GM23338 (cell line): ENCODE measurements at regions not wholly inside any gene's neighbourhood (a gene's known extent, or its start where the extent isn't known, plus 50 kb on each side); places are given as distances from the start of the nearest gene placed in this dataset.
"Not testable (repeated sequence)": the region's sequence is repeated elsewhere in the genome, so short reads cannot be mapped to it uniquely, and the experiment has no call there.

Experiments used
- ATAC-seq: fragments of 200-7000 bp; cut with Tn5 transposase; 3 replicates; pipeline ENCODE4 v1.9.1; 2020
- DNase-seq: peaks from one replicate; pipeline ENCODE4 v3.0.0-alpha.2; 2015; ENCODE audit warnings: low spot score
- H2AFZ ChIP-seq: fragments of 200-600 bp; sonication (generic); 2 replicates; pipeline ENCODE4 v1.8.0; 2016; ENCODE audit warnings: antibody characterized with exemption, mild to moderate bottlenecking, moderate library complexity
- H3F3A ChIP-seq: fragments of 200-600 bp; sonication (generic); replicated peaks from 2 replicates; pipeline ENCODE4 v1.8.0; 2017; ENCODE audit warnings: antibody characterized with exemption, mixed run types, low read depth
- H3K27ac ChIP-seq: fragments of 200-600 bp; sonication (generic); 2 replicates; pipeline ENCODE4 v1.6.1; 2016; ENCODE audit warnings: low read depth
- H3K27me3 ChIP-seq: fragments of 200-600 bp; sonication (generic); 2 replicates; pipeline ENCODE4 v1.8.0; 2016; ENCODE audit warnings: mild to moderate bottlenecking, mixed run types, moderate library complexity; ENCODE audit not compliant: insufficient read depth
- H3K36me3 ChIP-seq: fragments of 200-600 bp; sonication (generic); 2 replicates; pipeline ENCODE4 v1.8.0; 2016; ENCODE audit warnings: mild to moderate bottlenecking; ENCODE audit not compliant: insufficient read depth
- H3K4me1 ChIP-seq: fragments of 200-600 bp; sonication (generic); 2 replicates; pipeline ENCODE4 v1.8.0; 2016; ENCODE audit warnings: mild to moderate bottlenecking, moderate library complexity; ENCODE audit not compliant: insufficient read depth
- H3K4me2 ChIP-seq: fragments of 200-600 bp; sonication (generic); 2 replicates; pipeline ENCODE4 v1.7.1; 2017; ENCODE audit warnings: mixed run types
- H3K4me3 ChIP-seq: fragments of 200-600 bp; sonication (generic); 2 replicates; pipeline ENCODE4 v1.6.1; 2016; ENCODE audit warnings: mixed run types
- H3K79me2 ChIP-seq: fragments of 200-600 bp; sonication (generic); replicated peaks from 2 replicates; pipeline ENCODE4 v1.8.0; 2017; ENCODE audit warnings: mild to moderate bottlenecking; ENCODE audit not compliant: insufficient read depth
- H3K9me2 ChIP-seq: fragments of 200-600 bp; sonication (generic); 2 replicates; pipeline ENCODE4 v1.8.0; 2017; ENCODE audit not compliant: insufficient read depth
- H4K20me1 ChIP-seq: fragments of 200-600 bp; sonication (generic); replicated peaks from 2 replicates; pipeline ENCODE4 v1.8.0; 2017; ENCODE audit warnings: mild to moderate bottlenecking; ENCODE audit not compliant: insufficient read depth
- H3K27ac Mint-ChIP-seq: 2 replicates; pipeline ENCODE4 v1.8.0; 2020; ENCODE audit warnings: inconsistent platforms, mild to moderate bottlenecking, moderate library complexity, mixed read lengths
- H3K27me3 Mint-ChIP-seq: 3 replicates; pipeline ENCODE4 v1.8.0; 2022; ENCODE audit warnings: low read depth, mild to moderate bottlenecking, moderate library complexity, mixed read lengths, inconsistent platforms; ENCODE audit not compliant: insufficient read depth, poor library complexity
- H3K36me3 Mint-ChIP-seq: 3 replicates; pipeline ENCODE4 v1.8.0; 2021; ENCODE audit warnings: low read depth, mild to moderate bottlenecking, inconsistent platforms, moderate library complexity, mixed read lengths
- H3K4me1 Mint-ChIP-seq: 3 replicates; pipeline ENCODE4 v1.8.0; 2020; ENCODE audit warnings: mild to moderate bottlenecking, inconsistent platforms, mixed read lengths
- H3K4me3 Mint-ChIP-seq: 3 replicates; pipeline ENCODE4 v1.8.0; 2021; ENCODE audit warnings: moderate library complexity, mild to moderate bottlenecking, inconsistent platforms, mixed read lengths
- H3K9me3 Mint-ChIP-seq: 3 replicates; pipeline ENCODE4 v1.8.0; 2020; ENCODE audit warnings: moderate library complexity, mild to moderate bottlenecking, inconsistent platforms, mixed read lengths
- CREB1 ChIP-seq: fragments of 250-450 bp; sonication (Bioruptor Pico); IDR thresholded peaks from 2 replicates; pipeline ENCODE4 v1.5.0; 2020; ENCODE audit warnings: low read depth, mild to moderate bottlenecking, moderate library complexity
- CTCF ChIP-seq, 2 experiments: fragments of 200-600 bp in 1 of 2; sonication (generic) in 1 of 2; conservative IDR thresholded peaks; 2 replicates each; pipeline versions ENCODE4 v1.5.1 to v1.6.1; 2016 to 2017; ENCODE audit warnings: antibody characterized with exemption in 2 of 2, low read depth in 2 of 2, mild to moderate bottlenecking in 2 of 2, moderate library complexity in 1 of 2
- EZH2 ChIP-seq: fragments of 200-600 bp; sonication (generic); IDR thresholded peaks from one replicate; pipeline ENCODE4 v1.8.0; 2017; ENCODE audit warnings: antibody characterized with exemption, mild to moderate bottlenecking, low read depth; ENCODE audit not compliant: unreplicated experiment
- EZH2phosphoT487 ChIP-seq: fragments of 200-600 bp; sonication (generic); IDR thresholded peaks from one replicate; pipeline ENCODE4 v1.8.1; 2018; ENCODE audit warnings: antibody characterized with exemption; ENCODE audit not compliant: unreplicated experiment
- JUNB ChIP-seq: IDR thresholded peaks from one replicate; pipeline ENCODE4 v1.6.1; 2016; ENCODE audit warnings: antibody characterized with exemption; ENCODE audit not compliant: unreplicated experiment
- NANOG ChIP-seq: IDR thresholded peaks from 2 replicates; pipeline ENCODE4 v1.6.1; 2016; ENCODE audit warnings: antibody characterized with exemption, borderline replicate concordance
- REST ChIP-seq: IDR thresholded peaks from one replicate; pipeline ENCODE4 v1.6.1; 2018; ENCODE audit warnings: antibody characterized with exemption; ENCODE audit not compliant: unreplicated experiment
- STAT1 ChIP-seq: IDR thresholded peaks from one replicate; pipeline ENCODE4 v1.6.1; 2016; ENCODE audit warnings: antibody characterized with exemption; ENCODE audit not compliant: unreplicated experiment
- ZNF114 ChIP-seq: fragments of 250-450 bp; sonication (Bioruptor Pico); IDR thresholded peaks from 2 replicates; pipeline ENCODE4 v1.5.0; 2020; ENCODE audit warnings: mild to moderate bottlenecking, moderate library complexity
- ZNF331 ChIP-seq: fragments of 250-450 bp; sonication (Bioruptor Pico); IDR thresholded peaks from 2 replicates; pipeline ENCODE4 v1.5.0; 2020; ENCODE audit warnings: low read depth, mild to moderate bottlenecking, moderate library complexity
- ZNF462 ChIP-seq: fragments of 250-450 bp; sonication (Bioruptor Pico); IDR thresholded peaks from 2 replicates; pipeline ENCODE4 v1.5.0; 2020; ENCODE audit warnings: mild to moderate bottlenecking, moderate library complexity

GRCh38 chr14:27908484-27908883, 858.1 kb upstream of the FOXG1 start:
- DNase-seq, H3K9me2 ChIP-seq, H3K4me3 Mint-ChIP-seq, H3K27me3 ChIP-seq, H3K9me3 Mint-ChIP-seq, H4K20me1 ChIP-seq, H3K79me2 ChIP-seq, ATAC-seq, H3F3A ChIP-seq, H3K36me3 Mint-ChIP-seq, H3K4me2 ChIP-seq, H2AFZ ChIP-seq, H3K27ac ChIP-seq, H3K4me1 Mint-ChIP-seq, H3K4me1 ChIP-seq, H3K27ac Mint-ChIP-seq, H3K4me3 ChIP-seq, H3K36me3 ChIP-seq, H3K27me3 Mint-ChIP-seq: not testable (repeated sequence)

GRCh38 chr14:27916326-27916725, 850.3 kb upstream of the FOXG1 start:
- no peak for ATAC-seq
- Mint-ChIP-seq H3K4me1 (peaks cover 6% of the 10 kb centered on the region; the same call in 2 of the 3 replicates), H3K36me3 (no peaks in the 10 kb centered on the region; the same call in 1 of the 3 replicates), H3K27ac (no peak overlapping the region), H3K9me3 (peaks cover 7% of the 10 kb centered on the region; the same call in 2 of the 3 replicates), H3K27me3 (no peaks in the 10 kb centered on the region), H3K4me3 (no peak overlapping the region)
- no peaks in the 10 kb centered on the region for H3F3A ChIP-seq
- peaks cover 6% of the 10 kb centered on the region; the same call in 1 of the 2 replicates for H3K4me1 ChIP-seq
- no peak for DNase-seq
- no peaks in the 10 kb centered on the region for H3K9me2 ChIP-seq
- H3K4me3 ChIP-seq: no peak overlapping the region
- H3K79me2 ChIP-seq: no peaks in the 10 kb centered on the region
- H3K4me2 ChIP-seq: no peak overlapping the region
- H3K27me3 ChIP-seq: no peaks in the 10 kb centered on the region
- no peak overlapping the region for H2AFZ ChIP-seq
- no peaks in the 10 kb centered on the region; the same call in 1 of the 2 replicates for H3K36me3 ChIP-seq
- H4K20me1 ChIP-seq: no peaks in the 10 kb centered on the region
- H3K27ac ChIP-seq: no peak overlapping the region
- no peak for TF ChIP-seq CREB1 (CRISPR knock-in tag)
- no peak for TF ChIP-seq STAT1
- no peak for TF ChIP-seq ZNF114 (CRISPR knock-in tag)
- no peak for TF ChIP-seq NANOG
- TF ChIP-seq EZH2phosphoT487: no peak
- TF ChIP-seq REST: no peak
- TF ChIP-seq JUNB: no peak
- no peak for TF ChIP-seq EZH2
- no peak for TF ChIP-seq CTCF (conservative IDR thresholded peaks at IDR 0.05; ENCODE audit: low read depth in 2 of 2)
- no peak for TF ChIP-seq ZNF462 (CRISPR knock-in tag)
- no peak for TF ChIP-seq ZNF331 (CRISPR knock-in tag)
